Dedifferentiated amniotic fluid mesenchymal stem cell (primary cell): ENCODE measurements at regions not wholly inside any gene's neighbourhood (a gene's known extent, or its start where the extent isn't known, plus 50 kb on each side); places are given as distances from the start of the nearest gene placed in this dataset.

Experiments used
- DNase-seq: peaks from one replicate; pipeline ENCODE4 v3.0.0-alpha.2; 2016; ENCODE audit errors: extremely low spot score

GRCh38 chr2:5339473-5339872 is 352.7 kb upstream of the SOX11 start:
- DNase-seq, result no peak

GRCh38 chr2:5343785-5344335 is 348.3 kb upstream of the SOX11 start:
- DNase-seq, result no peak

- no peak for DNase-seq
These were observed 339.9 kb upstream of the SOX11 start for GRCh38 chr2:5352286-5352685.

GRCh38 chr2:5353565-5353964 is 338.6 kb upstream of the SOX11 start:
- DNase-seq, result no peak

GRCh38 chr2:5359397-5359796 is 332.8 kb upstream of the SOX11 start:
- DNase-seq, result no peak

GRCh38 chr2:5360081-5360480 is 332.1 kb upstream of the SOX11 start:
- DNase-seq, result no peak

GRCh38 chr2:5364361-5364760 is 327.8 kb upstream of the SOX11 start:
- no peak for DNase-seq

GRCh38 chr2:5365871-5366461 is 326.2 kb upstream of the SOX11 start:
- no peak for DNase-seq

- no peak for DNase-seq
These were observed 324.9 kb upstream of the SOX11 start for GRCh38 chr2:5367321-5367720.

GRCh38 chr2:5368263-5368662 is 323.9 kb upstream of the SOX11 start:
- DNase-seq, result no peak

GRCh38 chr2:5369510-5369909 is 322.7 kb upstream of the SOX11 start:
- no peak for DNase-seq

- no peak for DNase-seq
These were observed 322.0 kb upstream of the SOX11 start for GRCh38 chr2:5370158-5370557.

GRCh38 chr2:5372141-5372540 is 320.0 kb upstream of the SOX11 start:
- DNase-seq, result no peak

- DNase-seq, result no peak
These were observed 319.0 kb upstream of the SOX11 start for GRCh38 chr2:5373200-5373599.

- no peak for DNase-seq
These were observed 317.4 kb upstream of the SOX11 start for GRCh38 chr2:5374762-5375161.

- DNase-seq, result no peak
These were observed 314.9 kb upstream of the SOX11 start for GRCh38 chr2:5377323-5377722.

- no peak for DNase-seq
These were observed 312.4 kb upstream of the SOX11 start for GRCh38 chr2:5379811-5380210.

GRCh38 chr2:5385596-5385995 is 306.6 kb upstream of the SOX11 start:
- DNase-seq, result no peak

- DNase-seq, result no peak
These were observed 304.8 kb upstream of the SOX11 start for GRCh38 chr2:5387406-5387805.

GRCh38 chr2:5389740-5390139 is 302.4 kb upstream of the SOX11 start:
- no peak for DNase-seq

- no peak for DNase-seq
These were observed 300.8 kb upstream of the SOX11 start for GRCh38 chr2:5391362-5391761.

GRCh38 chr2:5392658-5393057 is 299.5 kb upstream of the SOX11 start:
- no peak for DNase-seq

- DNase-seq, result no peak
These were observed 298.7 kb upstream of the SOX11 start for GRCh38 chr2:5393474-5393873.

GRCh38 chr2:5394223-5394622 is 298.0 kb upstream of the SOX11 start:
- no peak for DNase-seq
